PC-3 (cell line): ENCODE measurements at regions not wholly inside any gene's neighbourhood (a gene's known extent, or its start where the extent isn't known, plus 50 kb on each side); places are given as distances from the start of the nearest gene placed in this dataset.
A peak's percentile ranks its signal among the peaks of the same experiment; 100 is the strongest.

Source experiments
- ATAC-seq: fragments of 200-7000 bp; cut with Tn5 transposase; 2 replicates; pipeline ENCODE4 v1.9.1; 2020; ENCODE audit warnings: mild to moderate bottlenecking, moderate library complexity
- BruUV-seq: library from RNA; stranded (reverse); fragments of 400-500 nt; replicated peaks from 2 replicates; lab custom pipeline; 2021; lab: Mats Ljungman, UMichigan
- CTCF ChIA-PET: fragments of 300-600 bp; sonication (Branson Sonifier 250); formaldehyde crosslinking; loops from one replicate; lab custom pipeline; 2022; ENCODE audit warnings: antibody characterized with exemption; lab: Charles Lee
- POLR2A ChIA-PET: fragments of 300-600 bp; sonication (Branson Sonifier 250); formaldehyde crosslinking; loops from one replicate; lab custom pipeline; 2022; ENCODE audit warnings: antibody characterized with exemption; ENCODE audit not compliant: unreplicated experiment; lab: Charles Lee
- DNase-seq: peaks from one replicate; pipeline ENCODE4 v3.0.0-alpha.2; 2015
- H2AFZ ChIP-seq: fragments of 300-600 bp; sonication (generic); 2 replicates; pipeline ENCODE4 v1.6.0; 2016; ENCODE audit warnings: antibody characterized with exemption, low read length
- H3F3A ChIP-seq: fragments of 300-600 bp; sonication (generic); one replicate; pipeline ENCODE4 v1.6.0; 2017; ENCODE audit warnings: antibody characterized with exemption, low read length, control low read depth, mild to moderate bottlenecking; ENCODE audit not compliant: unreplicated experiment
- H3K27ac ChIP-seq: fragments of 300-600 bp; sonication (generic); 2 replicates; pipeline ENCODE4 v1.5.1; 2016; ENCODE audit warnings: mild to moderate bottlenecking, low read length
- H3K27me3 ChIP-seq: fragments of 300-600 bp; sonication (generic); 2 replicates; pipeline ENCODE4 v1.6.1; 2016; ENCODE audit warnings: low read length, mixed read lengths
- H3K36me3 ChIP-seq: fragments of 300-600 bp; sonication (generic); 2 replicates; pipeline ENCODE4 v1.6.1; 2016; ENCODE audit warnings: low read depth, mixed run types, low read length, mixed read lengths
- H3K4me1 ChIP-seq: fragments of 300-600 bp; sonication (generic); 2 replicates; pipeline ENCODE4 v1.5.1; 2016; ENCODE audit warnings: low read length; ENCODE audit not compliant: insufficient read depth
- H3K4me2 ChIP-seq: fragments of 300-600 bp; sonication (generic); 2 replicates; pipeline ENCODE4 v1.6.0; 2016; ENCODE audit warnings: low read length
- H3K4me3 ChIP-seq: fragments of 300-600 bp; sonication (generic); 2 replicates; pipeline ENCODE4 v1.5.1; 2016; ENCODE audit warnings: mild to moderate bottlenecking, low read length, mixed read lengths
- H3K79me2 ChIP-seq: fragments of 300-600 bp; sonication (generic); 2 replicates; pipeline ENCODE4 v1.6.1; 2017; ENCODE audit warnings: low read length, mixed read lengths
- H3K9ac ChIP-seq: fragments of 300-600 bp; sonication (generic); 2 replicates; pipeline ENCODE4 v1.6.0; 2016; ENCODE audit warnings: mild to moderate bottlenecking, low read length
- H3K9me2 ChIP-seq: fragments of 300-600 bp; sonication (generic); replicated peaks from 2 replicates; pipeline ENCODE4 v1.6.1; 2016; ENCODE audit warnings: mixed run types, low read length, mixed read lengths
- H3K9me3 ChIP-seq: fragments of 300-600 bp; sonication (generic); 2 replicates; pipeline ENCODE4 v1.6.1; 2016; ENCODE audit warnings: low read length, mixed read lengths
- H4K20me1 ChIP-seq: fragments of 300-600 bp; sonication (generic); 2 replicates; pipeline ENCODE4 v1.6.1; 2016; ENCODE audit warnings: low read length, mixed read lengths
- CTCF ChIP-seq: fragments of 300-600 bp; sonication (generic); conservative IDR thresholded peaks from 2 replicates; pipeline ENCODE4 v1.5.1; 2017; ENCODE audit warnings: antibody characterized with exemption, low read depth, mild to moderate bottlenecking, low read length
- EZH2 ChIP-seq: fragments of 300-600 bp; sonication (generic); IDR thresholded peaks from one replicate; pipeline ENCODE4 v1.6.1; 2017; ENCODE audit warnings: antibody characterized with exemption, mild to moderate bottlenecking, low read length; ENCODE audit not compliant: unreplicated experiment
- EZH2phosphoT487 ChIP-seq: fragments of 300-600 bp; sonication (generic); IDR thresholded peaks from 2 replicates; pipeline ENCODE4 v1.6.1; 2018; ENCODE audit warnings: mild to moderate bottlenecking, antibody characterized with exemption, low read length, borderline replicate concordance
- intact Hi-C: fragments of 100-400 bp; cut with micrococcal nuclease; formaldehyde crosslinking; loops from 2 replicates; pipeline ENCODE4 v1.9.0; 2023

- TF ChIP-seq EZH2 (no peak), CTCF (no peak), EZH2phosphoT487 (no peak)
- Histone ChIP-seq H3K9me2 (no peaks in the 10 kb centered on the region), H3K9ac (no peak overlapping the region), H3K79me2 (no peaks in the 10 kb centered on the region), H3K27ac (no peak overlapping the region), H4K20me1 (no peaks in the 10 kb centered on the region), H3K36me3 (no peaks in the 10 kb centered on the region), H3K4me2 (no peak overlapping the region), H3K4me3 (no peak overlapping the region), H3K9me3 (no peaks in the 10 kb centered on the region), H3K4me1 (no peaks in the 10 kb centered on the region), H2AFZ (no peak overlapping the region), H3F3A (no peaks in the 10 kb centered on the region), H3K27me3 (no peaks in the 10 kb centered on the region)
- BruUV-seq: no TSS peak
- ATAC-seq: no peak
- ChIA-PET CTCF (no interaction called here), POLR2A (no interaction called here)
- intact Hi-C loops: no loop called here
- DNase-seq: no peak
Observed at GRCh38 chr3:16818194-16818593, 66.6 kb upstream of the PLCL2 start.

GRCh38 chr3:16818945-16819344 is 65.8 kb upstream of the PLCL2 start:
- H4K20me1 ChIP-seq: no peaks in the 10 kb centered on the region
- TF ChIP-seq EZH2 (no peak), EZH2phosphoT487 (no peak), CTCF (no peak)
- H3K9me2 ChIP-seq: no peaks in the 10 kb centered on the region
- ATAC-seq (no peak), DNase-seq (no peak)
- no peak overlapping the region for H2AFZ ChIP-seq
- no peaks in the 10 kb centered on the region for H3K9me3 ChIP-seq
- no peaks in the 10 kb centered on the region for H3F3A ChIP-seq
- no peak overlapping the region for H3K4me3 ChIP-seq
- intact Hi-C loops: no loop called here
- H3K4me1 ChIP-seq: no peaks in the 10 kb centered on the region
- no peak overlapping the region for H3K9ac ChIP-seq
- BruUV-seq: no TSS peak
- no peaks in the 10 kb centered on the region for H3K27me3 ChIP-seq
- ChIA-PET POLR2A (no interaction called here), CTCF (no interaction called here)
- H3K27ac ChIP-seq: no peak overlapping the region
- no peak overlapping the region for H3K4me2 ChIP-seq
- no peaks in the 10 kb centered on the region for H3K79me2 ChIP-seq
- no peaks in the 10 kb centered on the region for H3K36me3 ChIP-seq

- BruUV-seq: no TSS peak
- ATAC-seq (no peak; the same call in 1 of the 2 replicates), DNase-seq (peak; percentile 43)
- no peaks in the 10 kb centered on the region for H4K20me1 ChIP-seq
- no peak overlapping the region for H3K9ac ChIP-seq
- POLR2A ChIA-PET: no interaction called here
- no peaks in the 10 kb centered on the region for H3K27me3 ChIP-seq
- H3K9me3 ChIP-seq: no peaks in the 10 kb centered on the region
- no peaks in the 10 kb centered on the region for H3K79me2 ChIP-seq
- TF ChIP-seq EZH2: no peak
- TF ChIP-seq CTCF: peak; percentile 26; the same call in 1 of the 2 replicates
- no peak for TF ChIP-seq EZH2phosphoT487
- H3K4me1 ChIP-seq: no peaks in the 10 kb centered on the region
- H3K27ac ChIP-seq: no peak overlapping the region
- H3K4me3 ChIP-seq: no peak overlapping the region
- intact Hi-C loops: no loop called here
- no peaks in the 10 kb centered on the region for H3F3A ChIP-seq
- no peaks in the 10 kb centered on the region for H3K36me3 ChIP-seq
- H2AFZ ChIP-seq: no peak overlapping the region
- H3K9me2 ChIP-seq: no peaks in the 10 kb centered on the region
- CTCF ChIA-PET: no interaction called here
- H3K4me2 ChIP-seq: no peak overlapping the region
Observed at GRCh38 chr3:16820485-16820884, 64.3 kb upstream of the PLCL2 start.
